HCT116 (cell line): ENCODE measurements at regions not wholly inside any gene's neighbourhood (a gene's known extent, or its start where the extent isn't known, plus 50 kb on each side); places are given as distances from the start of the nearest gene placed in this dataset.

ENCODE experiments used
- ATAC-seq: fragments of 200-7000 bp; cut with Tn5 transposase; 2 replicates; pipeline ENCODE4 v1.9.1; 2020; ENCODE audit warnings: mild to moderate bottlenecking, moderate library complexity
- BruUV-seq: library from RNA; stranded (reverse); fragments of 400-500 nt; replicated peaks from 2 replicates; lab custom pipeline; 2021; lab: Mats Ljungman, UMichigan
- CTCF ChIA-PET: fragments of 300-600 bp; sonication (Branson Sonifier 250); formaldehyde crosslinking; loops from one replicate; lab custom pipeline; 2021; ENCODE audit warnings: antibody characterized with exemption; lab: Charles Lee
- POLR2A ChIA-PET: fragments of 300-600, 350-600 bp; sonication (Branson Sonifier 250); formaldehyde crosslinking; loops from one replicate; lab custom pipeline; 2021; ENCODE audit warnings: antibody characterized with exemption; lab: Charles Lee
- RAD21 ChIA-PET, 2 experiments: fragments of 300-600 bp; sonication (Branson Sonifier 250); formaldehyde crosslinking; loops; one replicate each; lab custom pipeline; 2023; ENCODE audit warnings: low total read pairs in 2 of 2; ENCODE audit not compliant: uncharacterized antibody in 2 of 2, unreplicated experiment in 2 of 2, low non-redundant PET in 1 of 2; lab: Charles Lee
- DNase-seq: peaks from one replicate; pipeline ENCODE4 v3.0.0-alpha.2; 2010; ENCODE audit warnings: low read depth, low spot score
- H2AFZ ChIP-seq: fragments of 200-600 bp; shearing (Covaris generic), sonication (generic); 2 replicates; pipeline ENCODE4 v1.6.1; 2017; ENCODE audit warnings: low read depth, mixed run types, mixed read lengths, antibody characterized with exemption, low read length; ENCODE audit not compliant: poor library complexity, severe bottlenecking
- H3K27ac ChIP-seq: 2 replicates; pipeline ENCODE4 v1.5.1; 2012; ENCODE audit warnings: low read depth, low read length
- H3K27me3 ChIP-seq: fragments of 200-600 bp; sonication (generic); 2 replicates; pipeline ENCODE4 v1.6.1; 2016; ENCODE audit warnings: mixed run types, low read length, mixed read lengths; ENCODE audit not compliant: insufficient read depth
- H3K36me3 ChIP-seq, 2 experiments: fragments of 200-500 bp in 1 of 2; fragments of 200-600 bp in 1 of 2; sonication (Bioruptor generic) in 1 of 2; sonication (generic) in 1 of 2; 2 replicates each; pipeline versions ENCODE4 v1.5.1 to v1.6.1; 2014 to 2016; ENCODE audit warnings: low read length in 2 of 2, inconsistent platforms in 1 of 2, mixed read lengths in 1 of 2, mixed run types in 1 of 2; ENCODE audit not compliant: insufficient read depth in 2 of 2, control insufficient read depth in 1 of 2
- H3K4me1 ChIP-seq, 2 experiments: fragments of 200-600 bp in 1 of 2; sonication (generic) in 1 of 2; 2 replicates each; pipeline versions ENCODE4 v1.5.1 to v1.6.1; 2012 to 2017; ENCODE audit warnings: low read length in 2 of 2, inconsistent platforms in 1 of 2, mild to moderate bottlenecking in 1 of 2, mixed read lengths in 1 of 2, mixed run types in 1 of 2, moderate library complexity in 1 of 2; ENCODE audit not compliant: insufficient read depth in 2 of 2, control insufficient read depth in 1 of 2
- H3K4me2 ChIP-seq: fragments of 200-600 bp; sonication (generic); 2 replicates; pipeline ENCODE4 v1.6.1; 2017; ENCODE audit warnings: mixed run types, low read length, mixed read lengths
- H3K4me3 ChIP-seq, 2 experiments: fragments of 200-600 bp in 1 of 2; sonication (generic) in 1 of 2; replicated peaks in 1 of 2; 2 replicates each; pipeline ENCODE4 v1.5.1; 2011 to 2016; ENCODE audit warnings: low read length in 2 of 2, control low read depth in 1 of 2, low read depth in 1 of 2, mild to moderate bottlenecking in 1 of 2, mixed read lengths in 1 of 2, mixed run types in 1 of 2
- H3K79me2 ChIP-seq: fragments of 200-600 bp; sonication (generic); 2 replicates; pipeline ENCODE4 v1.6.1; 2017; ENCODE audit warnings: mild to moderate bottlenecking, mixed run types, low read length, moderate library complexity, mixed read lengths; ENCODE audit not compliant: insufficient read depth
- H3K9ac ChIP-seq: fragments of 200-600 bp; sonication (generic); 2 replicates; pipeline ENCODE4 v1.6.1; 2016; ENCODE audit warnings: low read length, mixed read lengths
- H3K9me2 ChIP-seq: fragments of 200-600 bp; sonication (generic), shearing (Covaris generic); 2 replicates; pipeline ENCODE4 v1.6.1; 2017; ENCODE audit warnings: mixed run types, mild to moderate bottlenecking, moderate library complexity; ENCODE audit not compliant: insufficient read depth
- H3K9me3 ChIP-seq, 2 experiments: fragments of 200-500 bp in 1 of 2; fragments of 200-600 bp in 1 of 2; sonication (Bioruptor generic) in 1 of 2; sonication (generic) in 1 of 2; 2 replicates each; pipeline ENCODE4 v1.6.1; 2014 to 2017; ENCODE audit warnings: low read length in 2 of 2, mixed read lengths in 2 of 2, inconsistent platforms in 1 of 2, low read depth in 1 of 2, mild to moderate bottlenecking in 1 of 2, mixed run types in 1 of 2, moderate library complexity in 1 of 2; ENCODE audit not compliant: control insufficient read depth in 1 of 2, insufficient read depth in 1 of 2
- H4K20me1 ChIP-seq: fragments of 200-600 bp; sonication (generic), shearing (Covaris generic); 2 replicates; pipeline ENCODE4 v1.6.1; 2017; ENCODE audit warnings: mixed run types, mild to moderate bottlenecking, moderate library complexity; ENCODE audit not compliant: insufficient read depth
- ATF3 ChIP-seq: IDR thresholded peaks from 2 replicates; pipeline ENCODE4 v1.6.1; 2012
- ELF1 ChIP-seq: IDR thresholded peaks from 2 replicates; pipeline ENCODE4 v1.6.1; 2012; ENCODE audit warnings: low read depth, borderline replicate concordance
- EZH2 ChIP-seq: fragments of 200-600 bp; sonication (generic); IDR thresholded peaks from 2 replicates; pipeline ENCODE4 v1.6.1; 2017; ENCODE audit warnings: antibody characterized with exemption, mixed run types
- EZH2phosphoT487 ChIP-seq: fragments of 200-600 bp; IDR thresholded peaks from 2 replicates; pipeline ENCODE4 v1.6.1; 2018; ENCODE audit warnings: antibody characterized with exemption, borderline replicate concordance
- POLR2AphosphoS5 ChIP-seq: IDR thresholded peaks from 2 replicates; pipeline ENCODE4 v1.6.1; 2011; ENCODE audit warnings: mild to moderate bottlenecking, low read depth, low read length, moderate library complexity
- RAD21 ChIP-seq: IDR thresholded peaks from 2 replicates; pipeline ENCODE4 v1.6.1; 2012; ENCODE audit warnings: low read depth, mild to moderate bottlenecking
- YY1 ChIP-seq: IDR thresholded peaks from 2 replicates; pipeline ENCODE4 v1.6.1; 2011; ENCODE audit warnings: low read length, low read depth, moderate library complexity, mild to moderate bottlenecking; ENCODE audit not compliant: insufficient replicate concordance; ENCODE audit errors: extremely low read depth
- ZBTB33 ChIP-seq: IDR thresholded peaks from 2 replicates; pipeline ENCODE4 v1.6.1; 2011; ENCODE audit warnings: mild to moderate bottlenecking, low read length, moderate library complexity; ENCODE audit not compliant: insufficient replicate concordance; ENCODE audit errors: extremely low read depth
- intact Hi-C: fragments of 100-400 bp; cut with micrococcal nuclease; formaldehyde crosslinking; loops from 2 replicates; pipeline ENCODE4 v1.10.0; 2022
- TF ChIP-seq, protein P1 (sequence below): IDR thresholded peaks from 2 replicates; pipeline ENCODE4 v1.6.1; 2012; ENCODE audit warnings: low read depth

GRCh38 chr10:25813511-25813910 is 120.5 kb upstream of the MYO3A start (continued):
- no peak for TF ChIP-seq ZBTB33
- no peak for TF ChIP-seq RAD21
- TF ChIP-seq EZH2phosphoT487, result no peak
- no peak for TF ChIP-seq ELF1
- TF ChIP-seq YY1, result no peak
- no peak for TF ChIP-seq ATF3
- TF ChIP-seq, protein P1, sequence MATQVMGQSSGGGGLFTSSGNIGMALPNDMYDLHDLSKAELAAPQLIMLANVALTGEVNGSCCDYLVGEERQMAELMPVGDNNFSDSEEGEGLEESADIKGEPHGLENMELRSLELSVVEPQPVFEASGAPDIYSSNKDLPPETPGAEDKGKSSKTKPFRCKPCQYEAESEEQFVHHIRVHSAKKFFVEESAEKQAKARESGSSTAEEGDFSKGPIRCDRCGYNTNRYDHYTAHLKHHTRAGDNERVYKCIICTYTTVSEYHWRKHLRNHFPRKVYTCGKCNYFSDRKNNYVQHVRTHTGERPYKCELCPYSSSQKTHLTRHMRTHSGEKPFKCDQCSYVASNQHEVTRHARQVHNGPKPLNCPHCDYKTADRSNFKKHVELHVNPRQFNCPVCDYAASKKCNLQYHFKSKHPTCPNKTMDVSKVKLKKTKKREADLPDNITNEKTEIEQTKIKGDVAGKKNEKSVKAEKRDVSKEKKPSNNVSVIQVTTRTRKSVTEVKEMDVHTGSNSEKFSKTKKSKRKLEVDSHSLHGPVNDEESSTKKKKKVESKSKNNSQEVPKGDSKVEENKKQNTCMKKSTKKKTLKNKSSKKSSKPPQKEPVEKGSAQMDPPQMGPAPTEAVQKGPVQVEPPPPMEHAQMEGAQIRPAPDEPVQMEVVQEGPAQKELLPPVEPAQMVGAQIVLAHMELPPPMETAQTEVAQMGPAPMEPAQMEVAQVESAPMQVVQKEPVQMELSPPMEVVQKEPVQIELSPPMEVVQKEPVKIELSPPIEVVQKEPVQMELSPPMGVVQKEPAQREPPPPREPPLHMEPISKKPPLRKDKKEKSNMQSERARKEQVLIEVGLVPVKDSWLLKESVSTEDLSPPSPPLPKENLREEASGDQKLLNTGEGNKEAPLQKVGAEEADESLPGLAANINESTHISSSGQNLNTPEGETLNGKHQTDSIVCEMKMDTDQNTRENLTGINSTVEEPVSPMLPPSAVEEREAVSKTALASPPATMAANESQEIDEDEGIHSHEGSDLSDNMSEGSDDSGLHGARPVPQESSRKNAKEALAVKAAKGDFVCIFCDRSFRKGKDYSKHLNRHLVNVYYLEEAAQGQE, result no peak

GRCh38 chr10:25815236-25815635 is 118.8 kb upstream of the MYO3A start:
- ATAC-seq (no peak), DNase-seq (no peak)
- H3K27ac ChIP-seq, result no peak overlapping the region
- no peaks in the 10 kb centered on the region for H3K4me1 ChIP-seq
- no peaks in the 10 kb centered on the region for H4K20me1 ChIP-seq
- BruUV-seq, result no TSS peak
- H3K4me2 ChIP-seq, result no peak overlapping the region
- H3K9ac ChIP-seq, result no peak overlapping the region
- no peaks in the 10 kb centered on the region for H3K36me3 ChIP-seq
- TF ChIP-seq ELF1 (no peak), POLR2AphosphoS5 (no peak), EZH2 (no peak)
- no peaks in the 10 kb centered on the region for H3K9me2 ChIP-seq
- H3K27me3 ChIP-seq, result peaks cover 27% of the 10 kb centered on the region; the same call in 1 of the 2 replicates
- no peaks in the 10 kb centered on the region for H3K9me3 ChIP-seq
- no peak overlapping the region for H2AFZ ChIP-seq
- ChIA-PET RAD21 (no interaction called here), POLR2A (no interaction called here), CTCF (no interaction called here)
- no peak overlapping the region for H3K4me3 ChIP-seq
- H3K79me2 ChIP-seq, result no peaks in the 10 kb centered on the region
- intact Hi-C loops, result no loop called here
